ENCODE measurements at regions not wholly inside any gene's neighbourhood (a gene's known extent, or its start where the extent isn't known, plus 50 kb on each side); places are given as distances from the start of the nearest gene placed in this dataset.
"Not testable (repeated sequence)": the region's sequence is repeated elsewhere in the genome, so short reads cannot be mapped to it uniquely, and the experiment has no call there.

GRCh38 chr4:148903388-148903787 is 461.2 kb upstream of the NR3C2 start:
- Mint-ChIP-seq H3K4me1 (no peaks in the 10 kb centered on the region), H3K27me3 (ENCODE audit: low read depth) (peaks cover 11% of the 10 kb centered on the region), H3K27ac (no peak overlapping the region), H3K9me3 (peaks cover 14% of the 10 kb centered on the region), H3K4me3 (no peak overlapping the region), H3K36me3 (peaks cover 6% of the 10 kb centered on the region)
- DNase-seq (ENCODE audit: low spot score in 2 of 2, unreplicated experiment in 2 of 2), result no peak
- no peak for TF ChIP-seq CTCF (IDR thresholded peaks at IDR 0.05; ENCODE audit: unreplicated experiment)

GRCh38 chr4:148901075-148901705 is 459.0 kb upstream of the NR3C2 start:
- no peaks in the 10 kb centered on the region for H3K4me1 Mint-ChIP-seq
- H3K36me3 Mint-ChIP-seq, result peaks cover 7% of the 10 kb centered on the region
- H3K27me3 Mint-ChIP-seq (ENCODE audit: low read depth), result peaks cover 11% of the 10 kb centered on the region
- no peak overlapping the region for H3K27ac Mint-ChIP-seq
- no peak for TF ChIP-seq CTCF (IDR thresholded peaks at IDR 0.05; ENCODE audit: unreplicated experiment)
- no peak for DNase-seq (ENCODE audit: low spot score in 2 of 2, unreplicated experiment in 2 of 2)
- H3K9me3 Mint-ChIP-seq, result peaks cover 32% of the 10 kb centered on the region
- H3K4me3 Mint-ChIP-seq, result no peak overlapping the region

GRCh38 chr4:148898139-148898538 is 455.9 kb upstream of the NR3C2 start:
- Mint-ChIP-seq H3K9me3 (peaks cover 36% of the 10 kb centered on the region), H3K27me3 (ENCODE audit: low read depth) (peaks cover 11% of the 10 kb centered on the region)
- DNase-seq (ENCODE audit: low spot score in 2 of 2, unreplicated experiment in 2 of 2); H3K36me3 Mint-ChIP-seq; H3K27ac Mint-ChIP-seq; H3K4me3 Mint-ChIP-seq; H3K4me1 Mint-ChIP-seq: not testable (repeated sequence)

GRCh38 chr4:148893095-148893494 is 450.9 kb upstream of the NR3C2 start:
- no peak for TF ChIP-seq CTCF (IDR thresholded peaks at IDR 0.05; ENCODE audit: unreplicated experiment)
- Mint-ChIP-seq H3K9me3 (peaks cover 20% of the 10 kb centered on the region), H3K4me1 (no peaks in the 10 kb centered on the region), H3K4me3 (no peak overlapping the region), H3K36me3 (no peaks in the 10 kb centered on the region), H3K27ac (no peak overlapping the region), H3K27me3 (ENCODE audit: low read depth) (peaks cover 12% of the 10 kb centered on the region)
- DNase-seq (ENCODE audit: low spot score in 2 of 2, unreplicated experiment in 2 of 2), result no peak

GRCh38 chr4:148883891-148884290 is 441.7 kb upstream of the NR3C2 start:
- Mint-ChIP-seq H3K9me3 (peaks cover 12% of the 10 kb centered on the region), H3K4me3 (no peak overlapping the region), H3K4me1 (no peaks in the 10 kb centered on the region), H3K36me3 (no peaks in the 10 kb centered on the region), H3K27ac (no peak overlapping the region), H3K27me3 (ENCODE audit: low read depth) (peaks cover 25% of the 10 kb centered on the region)
- no peak for DNase-seq (ENCODE audit: low spot score in 2 of 2, unreplicated experiment in 2 of 2)
- no peak for TF ChIP-seq CTCF (IDR thresholded peaks at IDR 0.05; ENCODE audit: unreplicated experiment)

- DNase-seq (ENCODE audit: low spot score in 2 of 2, unreplicated experiment in 2 of 2), result no peak
- H3K4me3 Mint-ChIP-seq, result no peak overlapping the region
- no peak overlapping the region for H3K27ac Mint-ChIP-seq
- H3K27me3 Mint-ChIP-seq (ENCODE audit: low read depth), result peaks cover 23% of the 10 kb centered on the region
- H3K36me3 Mint-ChIP-seq, result no peaks in the 10 kb centered on the region
- H3K9me3 Mint-ChIP-seq, result peaks cover 12% of the 10 kb centered on the region
- H3K4me1 Mint-ChIP-seq, result no peaks in the 10 kb centered on the region
- no peak for TF ChIP-seq CTCF (IDR thresholded peaks at IDR 0.05; ENCODE audit: unreplicated experiment)
Measured at GRCh38 chr4:148883435-148883834, 441.2 kb upstream of the NR3C2 start.

Measured in mesothelial cell of epicardium (in vitro differentiated cells).